Spinal cord (tissue), 9 donors: ENCODE measurements at regions not wholly inside any gene's neighbourhood (a gene's known extent, or its start where the extent isn't known, plus 50 kb on each side); places are given as distances from the start of the nearest gene placed in this dataset.

ENCODE experiments used
- DNase-seq, 6 donors: peaks; one replicate each; pipeline versions ENCODE4 v3.0.0 to v3.0.0-alpha.2; 2013 to 2015; ENCODE audit warnings: low spot score in 6 of 6, low read depth in 4 of 6
- H3K27ac ChIP-seq: one replicate; pipeline ENCODE4 v1.5.1; 2013; ENCODE audit warnings: low read depth, low read length, control low read depth
- H3K27me3 ChIP-seq: one replicate; pipeline ENCODE4 v1.6.1; 2013; ENCODE audit warnings: low read length; ENCODE audit not compliant: control insufficient read depth, insufficient read depth
- H3K36me3 ChIP-seq: one replicate; pipeline ENCODE4 v1.6.1; 2013; ENCODE audit warnings: low read length; ENCODE audit not compliant: control insufficient read depth, insufficient read depth
- H3K4me1 ChIP-seq: one replicate; pipeline ENCODE4 v1.6.1; 2013; ENCODE audit warnings: low read length; ENCODE audit not compliant: control insufficient read depth, insufficient read depth
- H3K4me3 ChIP-seq: one replicate; pipeline ENCODE4 v1.5.1; 2013; ENCODE audit warnings: low read depth, low read length, control low read depth
- H3K9me3 ChIP-seq: one replicate; pipeline ENCODE4 v1.6.1; 2013; ENCODE audit warnings: low read length; ENCODE audit not compliant: control insufficient read depth, insufficient read depth
- WGBS: methylation state at CpG from one replicate; pipeline ENCODE4 v1.1.5; 2013; ENCODE audit warnings: missing lambda C conversion rate; ENCODE audit not compliant: insufficient coverage; 5-methylcytosine and 5-hydroxymethylcytosine counted together
- donor health status: healthy.

DNA sequence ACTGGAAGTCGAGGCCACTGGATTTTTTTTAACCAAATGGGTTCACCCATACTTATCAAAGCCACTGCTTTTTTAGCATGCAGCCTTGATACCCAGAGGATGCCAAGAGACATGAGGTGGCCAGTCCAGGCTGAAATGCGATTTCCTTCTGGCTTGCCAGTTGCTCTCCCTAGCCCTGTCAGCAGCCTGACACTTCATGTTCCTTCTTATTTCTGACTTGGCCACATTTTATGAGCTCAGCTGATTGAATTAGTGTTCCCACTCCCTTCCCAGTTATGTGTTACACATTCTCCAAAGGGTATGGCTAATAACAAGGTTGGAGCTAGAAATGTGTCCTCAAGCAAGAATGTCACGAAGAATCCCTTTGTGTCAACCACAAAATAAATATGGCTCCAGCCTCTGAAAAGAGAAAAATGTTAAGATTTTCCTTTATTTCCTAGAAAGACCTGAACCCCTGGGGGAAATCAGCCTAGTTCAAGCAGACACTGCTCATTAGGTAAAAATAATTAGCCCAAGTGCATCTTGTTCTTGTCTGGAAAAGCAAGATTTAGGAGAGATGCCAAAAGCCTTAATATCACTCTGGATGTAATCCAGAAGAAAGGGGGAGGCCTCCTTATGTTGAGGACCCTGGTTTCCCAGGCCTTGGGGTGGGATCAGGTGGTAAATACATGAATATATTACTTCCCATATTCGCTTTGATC, 121.7 kb upstream of the TACR1 start:
- DNase-seq = peak in 2 of 6 donors; percentile 37 to 74
- no peaks in the 10 kb centered on the region for H3K9me3 ChIP-seq
- 85% methylated on average over 2 of the region's 4 CpGs for WGBS
- no peak overlapping the region for H3K27ac ChIP-seq
- H3K36me3 ChIP-seq = no peaks in the 10 kb centered on the region
- H3K27me3 ChIP-seq = no peaks in the 10 kb centered on the region
- no peak overlapping the region for H3K4me3 ChIP-seq
- peaks cover 3% of the 10 kb centered on the region for H3K4me1 ChIP-seq

DNA sequence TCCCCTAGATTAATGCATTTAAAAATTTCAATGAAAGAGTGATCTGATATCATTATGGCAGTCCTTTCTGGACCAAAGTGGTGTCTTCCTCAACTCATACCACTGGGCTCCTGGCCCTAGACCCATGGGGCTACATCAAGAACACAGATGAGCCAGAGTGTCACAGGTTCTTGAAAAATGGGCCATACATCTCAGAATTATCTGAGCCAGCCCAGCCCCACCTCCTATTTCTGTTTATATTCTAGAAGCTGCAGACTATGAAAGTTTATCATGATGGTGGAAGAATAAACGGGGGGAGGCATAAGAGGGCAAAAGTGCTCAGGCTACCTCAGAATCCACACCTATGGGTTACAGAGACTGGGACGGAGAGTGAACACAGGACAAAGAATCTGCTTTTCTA, 120.6 kb upstream of the TACR1 start:
- peaks cover 3% of the 10 kb centered on the region for H3K4me1 ChIP-seq
- no CpG with 5 or more reads among the region's 2 CpGs for WGBS

DNA sequence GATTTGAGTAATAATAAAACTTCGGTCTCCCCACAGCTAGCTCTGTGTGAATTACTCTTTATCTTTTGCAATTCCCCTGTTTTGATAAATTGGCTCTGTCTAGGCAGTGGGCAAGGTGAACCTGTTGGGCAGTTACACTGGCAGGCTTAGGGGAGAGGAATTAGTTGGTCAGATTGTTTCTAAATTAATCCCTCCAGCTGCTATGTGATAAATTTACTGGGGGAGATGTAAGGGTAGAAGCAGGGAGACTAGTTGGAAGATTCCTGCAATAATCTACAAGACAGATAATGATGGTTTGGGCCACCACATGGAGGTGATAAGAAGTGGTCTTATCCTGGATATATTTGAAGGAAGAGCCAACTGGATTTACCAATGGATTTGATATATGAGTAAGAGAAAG, 118.5 kb upstream of the TACR1 start:
- Histone ChIP-seq H3K36me3 (no peaks in the 10 kb centered on the region), H3K4me3 (no peak overlapping the region), H3K27me3 (no peaks in the 10 kb centered on the region), H3K9me3 (no peaks in the 10 kb centered on the region), H3K27ac (no peak overlapping the region), H3K4me1 (peaks cover 3% of the 10 kb centered on the region)
- DNase-seq = no peak
- no CpG with 5 or more reads among the region's 1 CpG for WGBS

More for the DNA sequence above, 120.6 kb upstream of the TACR1 start:
- H3K27me3 ChIP-seq = no peaks in the 10 kb centered on the region
- no peak overlapping the region for H3K27ac ChIP-seq
- H3K4me3 ChIP-seq = no peak overlapping the region
- DNase-seq = no peak
- no peaks in the 10 kb centered on the region for H3K36me3 ChIP-seq
- no peaks in the 10 kb centered on the region for H3K9me3 ChIP-seq

DNA sequence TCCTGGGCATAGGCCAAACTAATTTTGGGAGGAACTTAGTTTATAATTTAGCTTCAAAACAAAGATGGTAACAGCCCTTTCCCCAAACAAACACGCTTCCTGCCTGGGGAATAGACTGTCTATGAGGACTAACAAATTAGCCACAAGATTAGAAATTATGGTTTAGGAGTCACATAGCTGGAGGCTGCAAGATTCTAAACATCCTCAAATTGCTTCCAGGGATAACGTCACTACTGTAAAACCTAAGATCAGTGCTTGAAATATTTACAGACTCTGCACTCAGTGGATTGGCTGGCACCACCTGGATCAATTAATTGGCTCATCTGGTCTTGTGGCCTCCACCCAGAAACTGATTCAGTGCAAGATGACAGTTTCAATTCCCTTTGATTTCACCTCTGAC, 118.0 kb upstream of the TACR1 start:
- Histone ChIP-seq H3K4me1 (peaks cover 3% of the 10 kb centered on the region), H3K4me3 (no peak overlapping the region), H3K27me3 (no peaks in the 10 kb centered on the region), H3K36me3 (no peaks in the 10 kb centered on the region), H3K9me3 (no peaks in the 10 kb centered on the region), H3K27ac (no peak overlapping the region)
- DNase-seq = no peak
- 67% methylated on average over 1 of the region's 2 CpGs for WGBS

DNA sequence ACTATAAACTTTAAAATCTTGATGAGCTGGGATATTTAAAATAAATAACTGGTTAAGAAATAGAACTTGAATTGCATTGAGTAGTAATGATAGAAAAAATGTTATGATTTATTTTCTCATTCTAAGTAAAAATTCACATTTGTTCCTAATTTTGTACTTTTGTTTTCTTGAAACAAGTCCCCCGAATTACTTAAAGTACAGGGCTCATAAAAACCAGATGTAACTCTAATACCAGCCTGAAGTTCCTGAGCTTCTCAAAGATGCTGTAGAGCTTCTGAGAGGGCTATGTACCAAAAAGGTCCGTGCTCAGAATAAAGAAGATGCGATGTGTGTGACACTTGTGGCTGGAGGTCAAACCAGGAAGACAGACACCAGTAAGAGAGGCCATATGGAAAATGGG, 116.1 kb upstream of the TACR1 start:
- Histone ChIP-seq H3K4me3 (no peak overlapping the region), H3K9me3 (no peaks in the 10 kb centered on the region), H3K27me3 (no peaks in the 10 kb centered on the region), H3K36me3 (no peaks in the 10 kb centered on the region), H3K4me1 (peaks cover 4% of the 10 kb centered on the region), H3K27ac (no peak overlapping the region)
- DNase-seq = no peak
- 96% methylated on average over 2 of the region's 3 CpGs for WGBS

DNA sequence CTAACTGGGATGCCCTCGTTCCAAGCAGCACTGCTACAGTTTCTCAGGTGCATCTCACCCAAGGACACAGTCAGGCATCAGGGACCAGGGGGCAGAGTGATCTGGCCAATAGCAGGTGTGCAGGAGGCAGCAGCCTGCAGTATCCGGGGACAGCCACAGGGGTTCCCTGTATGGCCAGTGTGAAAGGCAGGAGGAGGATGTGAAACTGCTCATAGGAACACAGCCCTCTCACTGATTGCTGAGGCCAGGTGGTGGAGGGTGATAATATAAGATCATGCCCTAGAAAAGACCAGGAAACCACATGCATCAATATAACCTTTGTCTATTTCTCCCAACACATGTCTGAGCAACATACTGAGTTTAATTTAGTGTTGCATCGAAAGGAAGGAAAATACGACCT, 112.7 kb upstream of the TACR1 start:
- H3K27me3 ChIP-seq = no peaks in the 10 kb centered on the region
- 80% methylated on average over 1 of the region's 4 CpGs for WGBS
- H3K4me1 ChIP-seq = peaks cover 4% of the 10 kb centered on the region
- no peaks in the 10 kb centered on the region for H3K36me3 ChIP-seq
- H3K4me3 ChIP-seq = no peak overlapping the region
- DNase-seq = no peak
- no peaks in the 10 kb centered on the region for H3K9me3 ChIP-seq
- no peak overlapping the region for H3K27ac ChIP-seq

DNA sequence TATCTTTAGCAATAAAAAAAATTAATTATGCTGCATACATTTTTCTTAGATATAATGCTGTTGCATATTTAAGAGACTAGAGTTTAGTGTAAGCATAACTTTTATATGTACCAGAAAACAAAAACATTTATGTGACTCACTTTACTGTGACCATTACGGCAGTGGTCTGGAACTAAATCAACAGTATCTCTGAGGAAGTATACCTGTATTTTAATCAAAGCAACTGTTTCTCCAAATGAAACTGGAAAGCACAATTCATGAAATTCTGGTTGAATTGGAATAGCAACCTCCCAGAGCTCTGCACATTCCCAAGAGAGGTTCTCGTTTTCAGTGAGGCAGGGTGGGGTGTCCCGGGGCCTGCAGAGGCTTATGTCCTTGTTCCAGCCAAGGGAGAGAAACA, 112.2 kb upstream of the TACR1 start:
- DNase-seq = no peak
- 67% methylated on average over 3 of the region's 3 CpGs for WGBS

DNA sequence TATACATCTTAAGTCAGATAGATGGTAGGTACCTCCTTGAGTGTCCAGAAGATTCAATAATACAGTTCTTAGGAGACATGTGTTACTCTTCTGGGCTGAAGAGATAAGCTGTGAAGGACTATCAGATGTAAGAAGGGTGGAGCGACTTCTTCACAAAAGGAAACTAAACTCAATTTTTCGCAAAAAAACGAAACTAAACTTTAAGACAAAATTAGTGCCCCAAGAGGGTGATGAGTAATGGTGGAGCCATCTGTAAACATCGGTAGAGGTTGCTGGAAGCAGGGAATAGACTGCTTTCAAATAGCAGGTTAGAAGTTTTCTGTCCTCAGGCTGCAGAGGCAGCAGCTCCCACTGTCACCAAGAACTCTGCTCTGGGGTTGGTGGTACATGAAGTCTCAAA, 111.6 kb upstream of the TACR1 start:
- no peaks in the 10 kb centered on the region for H3K9me3 ChIP-seq
- peaks cover 4% of the 10 kb centered on the region for H3K4me1 ChIP-seq
- no peaks in the 10 kb centered on the region for H3K27me3 ChIP-seq
- DNase-seq = no peak
- H3K27ac ChIP-seq = no peak overlapping the region
- 90% methylated on average over 1 of the region's 4 CpGs for WGBS
- no peak overlapping the region for H3K4me3 ChIP-seq
- no peaks in the 10 kb centered on the region for H3K36me3 ChIP-seq

More for the DNA sequence above, 112.2 kb upstream of the TACR1 start:
- Histone ChIP-seq H3K4me1 (peaks cover 4% of the 10 kb centered on the region), H3K9me3 (no peaks in the 10 kb centered on the region), H3K27ac (no peak overlapping the region), H3K36me3 (no peaks in the 10 kb centered on the region), H3K4me3 (no peak overlapping the region), H3K27me3 (no peaks in the 10 kb centered on the region)

DNA sequence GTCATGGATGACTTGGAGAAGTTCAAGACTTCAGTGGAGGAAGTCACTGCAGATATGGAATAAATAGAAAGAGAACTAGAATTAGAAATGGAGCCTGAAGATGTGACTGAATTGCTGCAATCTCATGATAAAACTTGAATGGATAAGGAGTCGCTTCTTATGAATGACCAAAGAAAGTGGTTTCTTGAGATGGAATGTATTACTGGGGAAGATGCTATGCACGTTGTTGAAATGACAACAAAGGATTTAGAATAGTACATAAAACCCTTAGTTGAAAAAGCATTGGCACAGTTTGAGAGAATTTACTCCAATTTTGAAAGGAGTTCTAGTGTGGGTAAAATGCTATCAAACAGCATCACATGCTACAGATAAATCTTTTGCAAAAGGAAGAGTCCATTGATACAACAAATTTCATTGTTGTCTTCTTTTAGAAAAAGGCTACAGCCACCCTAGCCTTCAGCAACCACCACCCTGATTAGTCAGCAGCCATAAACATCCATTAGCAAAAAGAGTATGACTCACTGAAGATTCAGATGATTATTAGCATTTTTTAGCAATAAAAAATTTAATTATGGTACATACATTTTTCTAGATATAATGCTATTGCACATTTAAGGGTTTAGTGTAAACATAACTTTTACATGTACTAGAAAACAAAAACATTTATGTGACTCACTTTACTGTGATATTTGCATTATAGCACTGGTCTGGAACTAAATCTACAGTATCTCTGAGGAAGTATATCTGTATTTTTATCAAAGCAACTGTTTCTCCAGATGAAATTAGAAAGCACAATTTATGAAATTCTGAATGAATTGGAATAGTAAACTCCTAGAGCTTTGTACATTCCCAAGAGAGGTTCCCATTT, 110.5 kb upstream of the TACR1 start:
- H3K27ac ChIP-seq = no peak overlapping the region
- 92% methylated on average over 1 of the region's 2 CpGs for WGBS
- H3K9me3 ChIP-seq = no peaks in the 10 kb centered on the region
- H3K27me3 ChIP-seq = no peaks in the 10 kb centered on the region
- H3K36me3 ChIP-seq = no peaks in the 10 kb centered on the region
- H3K4me1 ChIP-seq = peaks cover 4% of the 10 kb centered on the region
- DNase-seq = no peak
- H3K4me3 ChIP-seq = no peak overlapping the region

DNA sequence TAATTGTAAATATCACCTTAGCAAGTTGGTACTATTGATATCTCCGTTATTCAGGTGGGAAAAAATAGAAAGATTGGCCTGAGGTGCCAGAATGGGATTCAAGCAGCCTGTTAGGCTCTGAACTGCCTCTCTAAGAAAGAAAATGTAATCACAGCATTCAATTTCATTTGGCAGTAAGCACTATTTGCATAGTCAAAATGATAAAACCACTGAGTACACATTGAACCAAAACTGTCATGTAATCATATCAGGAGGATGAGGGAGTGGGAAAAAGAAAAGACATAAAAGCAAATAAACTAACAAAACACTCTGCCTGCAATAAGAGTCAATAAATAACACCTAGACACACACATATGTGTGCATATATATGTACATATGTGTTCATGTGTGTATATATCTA, 103.9 kb upstream of the TACR1 start:
- no peaks in the 10 kb centered on the region for H3K4me1 ChIP-seq
- no peaks in the 10 kb centered on the region for H3K36me3 ChIP-seq
- H3K27me3 ChIP-seq = no peaks in the 10 kb centered on the region
- no peaks in the 10 kb centered on the region for H3K9me3 ChIP-seq
- H3K27ac ChIP-seq = no peak overlapping the region
- DNase-seq = no peak
- no peak overlapping the region for H3K4me3 ChIP-seq
- no CpG with 5 or more reads among the region's 1 CpG for WGBS
